ENCODE measurements at regions not wholly inside any gene's neighbourhood (a gene's known extent, or its start where the extent isn't known, plus 50 kb on each side); places are given as distances from the start of the nearest gene placed in this dataset.

DNA sequence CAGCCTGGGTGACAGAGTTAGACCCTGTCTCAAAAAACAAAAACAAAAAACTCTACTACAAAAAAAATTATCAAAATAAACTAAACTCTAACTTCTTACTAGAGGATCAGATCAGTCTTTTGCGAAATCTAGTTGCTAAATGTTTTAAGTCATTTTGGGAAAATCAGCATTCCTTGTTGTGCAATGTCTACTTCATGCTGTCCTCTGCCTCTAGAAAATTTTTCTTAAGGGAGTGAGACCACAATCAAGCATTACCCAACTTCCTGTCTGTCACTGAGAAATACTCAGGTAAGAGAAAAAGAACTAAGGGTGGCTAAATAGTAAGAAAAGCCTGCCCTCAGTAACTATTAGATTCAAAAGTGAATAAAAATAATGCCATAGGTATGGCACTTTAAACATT lies 67.2 kb upstream of the FOXD3 start:
- Histone ChIP-seq H3K4me3 (no peak overlapping the region), H3K36me3 (no peaks in the 10 kb centered on the region), H3K27ac (no peak overlapping the region), H3K4me1 (ENCODE audit: low read depth) (no peaks in the 10 kb centered on the region), H3K27me3 (no peaks in the 10 kb centered on the region), H3K9me3 (ENCODE audit: low read depth) (no peaks in the 10 kb centered on the region)
- peak in 1 of 2 donors; percentile 33 for DNase-seq (ENCODE audit: low read depth in 1 of 2, low spot score in 1 of 2)
- TF ChIP-seq, protein P1, sequence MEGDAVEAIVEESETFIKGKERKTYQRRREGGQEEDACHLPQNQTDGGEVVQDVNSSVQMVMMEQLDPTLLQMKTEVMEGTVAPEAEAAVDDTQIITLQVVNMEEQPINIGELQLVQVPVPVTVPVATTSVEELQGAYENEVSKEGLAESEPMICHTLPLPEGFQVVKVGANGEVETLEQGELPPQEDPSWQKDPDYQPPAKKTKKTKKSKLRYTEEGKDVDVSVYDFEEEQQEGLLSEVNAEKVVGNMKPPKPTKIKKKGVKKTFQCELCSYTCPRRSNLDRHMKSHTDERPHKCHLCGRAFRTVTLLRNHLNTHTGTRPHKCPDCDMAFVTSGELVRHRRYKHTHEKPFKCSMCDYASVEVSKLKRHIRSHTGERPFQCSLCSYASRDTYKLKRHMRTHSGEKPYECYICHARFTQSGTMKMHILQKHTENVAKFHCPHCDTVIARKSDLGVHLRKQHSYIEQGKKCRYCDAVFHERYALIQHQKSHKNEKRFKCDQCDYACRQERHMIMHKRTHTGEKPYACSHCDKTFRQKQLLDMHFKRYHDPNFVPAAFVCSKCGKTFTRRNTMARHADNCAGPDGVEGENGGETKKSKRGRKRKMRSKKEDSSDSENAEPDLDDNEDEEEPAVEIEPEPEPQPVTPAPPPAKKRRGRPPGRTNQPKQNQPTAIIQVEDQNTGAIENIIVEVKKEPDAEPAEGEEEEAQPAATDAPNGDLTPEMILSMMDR (IDR thresholded peaks at IDR 0.05; ENCODE audit: low read depth, low read length), result no peak

DNA sequence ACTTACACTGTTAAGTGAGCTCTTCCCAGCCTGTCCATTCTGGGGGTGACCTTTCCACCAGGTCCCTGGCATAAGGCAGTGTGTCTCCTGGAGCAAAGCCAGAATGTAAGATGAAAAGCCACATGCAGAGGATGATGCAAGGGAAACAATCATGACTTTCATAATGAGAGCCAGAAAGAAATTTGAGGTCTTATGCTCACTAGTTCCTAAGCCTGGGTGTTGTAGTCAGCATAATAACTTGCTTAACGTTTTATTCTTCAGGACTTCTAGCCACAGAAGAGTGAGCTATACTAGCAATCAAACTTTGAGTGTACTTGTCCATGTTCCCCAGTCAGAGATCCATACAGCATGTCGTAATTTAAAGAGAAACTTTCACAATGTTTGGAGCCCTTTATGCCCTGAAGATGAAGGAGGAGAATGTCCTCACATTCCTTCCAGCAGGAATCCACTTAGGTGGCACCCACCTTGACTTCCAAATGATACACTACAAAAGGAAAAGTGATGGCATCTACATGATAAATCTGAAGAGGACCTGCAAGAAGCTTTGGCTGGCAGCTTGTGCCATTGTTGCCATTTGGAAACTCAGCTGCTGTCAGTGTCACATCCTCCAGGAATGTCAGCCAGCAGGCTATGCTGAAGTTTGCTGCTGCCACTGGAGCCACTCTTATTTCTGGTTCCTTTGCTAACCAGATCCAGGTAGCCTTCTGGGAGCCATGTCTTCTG lies 60.5 kb upstream of the FOXD3 start:
- DNase-seq (ENCODE audit: low read depth in 1 of 2, low spot score in 1 of 2), result peak in 1 of 2 donors; percentile 20
- no peak overlapping the region for H3K4me3 ChIP-seq
- no peaks in the 10 kb centered on the region for H3K9me3 ChIP-seq (ENCODE audit: low read depth)
- no peaks in the 10 kb centered on the region for H3K27me3 ChIP-seq
- no peak overlapping the region for H3K27ac ChIP-seq
- H3K4me1 ChIP-seq (ENCODE audit: low read depth), result no peaks in the 10 kb centered on the region
- no peaks in the 10 kb centered on the region for H3K36me3 ChIP-seq
- TF ChIP-seq, protein P1 (IDR thresholded peaks at IDR 0.05; ENCODE audit: low read depth, low read length), result no peak

DNA sequence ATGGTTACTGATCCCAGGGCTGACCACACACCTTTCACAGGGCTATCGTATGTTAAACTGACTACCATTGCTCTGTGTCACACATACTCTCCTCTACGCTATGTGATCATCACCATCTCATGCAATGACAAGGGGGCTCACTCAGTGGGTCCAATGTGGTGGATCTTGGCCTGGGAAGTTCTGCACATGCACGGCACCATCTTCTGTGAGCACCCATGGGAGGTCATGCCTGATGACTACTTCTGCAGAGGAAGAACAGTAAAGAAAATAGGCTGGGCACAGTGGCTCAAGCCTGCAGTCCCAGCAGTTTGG lies 60.0 kb upstream of the FOXD3 start:
- TF ChIP-seq, protein P1 (IDR thresholded peaks at IDR 0.05; ENCODE audit: low read depth, low read length), result no peak
- no peaks in the 10 kb centered on the region for H3K4me1 ChIP-seq (ENCODE audit: low read depth)
- no peak overlapping the region for H3K27ac ChIP-seq
- H3K27me3 ChIP-seq, result no peaks in the 10 kb centered on the region
- no peaks in the 10 kb centered on the region for H3K36me3 ChIP-seq
- DNase-seq (ENCODE audit: low read depth in 1 of 2, low spot score in 1 of 2), result no peak
- no peaks in the 10 kb centered on the region for H3K9me3 ChIP-seq (ENCODE audit: low read depth)
- no peak overlapping the region for H3K4me3 ChIP-seq

DNA sequence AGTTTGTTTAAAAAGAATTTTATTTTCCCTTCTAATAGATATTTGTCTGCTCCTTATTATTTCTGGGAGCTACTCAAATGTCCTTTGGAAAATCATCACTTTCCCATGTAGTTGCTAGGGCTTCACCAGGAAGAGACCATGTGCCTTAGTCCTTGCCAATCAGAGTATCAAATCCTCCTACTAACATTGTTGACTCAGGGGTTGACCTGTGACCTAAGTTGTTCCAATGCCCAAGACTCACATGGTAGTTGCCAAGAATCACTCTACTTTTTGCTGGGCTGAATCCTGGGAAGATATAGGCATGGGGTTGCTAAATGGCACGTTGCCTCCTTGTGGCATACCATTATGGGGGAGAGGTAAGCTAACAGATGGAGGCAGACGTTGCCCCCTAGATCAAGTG lies 58.2 kb upstream of the FOXD3 start:
- no peak overlapping the region for H3K27ac ChIP-seq
- TF ChIP-seq, protein P1 (IDR thresholded peaks at IDR 0.05; ENCODE audit: low read depth, low read length), result no peak
- no peaks in the 10 kb centered on the region for H3K27me3 ChIP-seq
- no peak overlapping the region for H3K4me3 ChIP-seq
- no peak for DNase-seq (ENCODE audit: low read depth in 1 of 2, low spot score in 1 of 2)
- H3K9me3 ChIP-seq (ENCODE audit: low read depth), result no peaks in the 10 kb centered on the region
- no peaks in the 10 kb centered on the region for H3K4me1 ChIP-seq (ENCODE audit: low read depth)
- H3K36me3 ChIP-seq, result no peaks in the 10 kb centered on the region

DNA sequence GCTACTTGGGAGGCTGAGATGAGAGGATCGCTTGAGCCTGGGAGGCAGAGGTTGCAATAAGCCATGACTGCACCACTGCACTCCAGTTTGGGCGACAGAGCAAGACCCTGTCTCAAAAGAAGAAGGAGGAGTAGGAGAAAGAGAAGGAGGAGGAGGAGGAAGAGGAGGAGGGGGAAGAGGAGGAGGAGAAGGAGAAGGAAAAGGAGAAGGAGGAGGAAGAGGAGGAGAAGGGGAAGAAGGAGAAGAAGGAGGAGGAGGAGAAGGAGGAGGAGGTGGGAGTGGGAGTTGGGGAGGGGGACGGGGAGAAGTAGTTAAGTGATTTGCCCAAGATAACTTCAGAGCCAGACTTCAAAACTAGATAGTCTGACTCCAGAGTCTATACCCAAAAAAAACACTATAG lies 55.5 kb upstream of the FOXD3 start:
- TF ChIP-seq, protein P1 (IDR thresholded peaks at IDR 0.05; ENCODE audit: low read depth, low read length), result no peak
- Histone ChIP-seq H3K27me3 (no peaks in the 10 kb centered on the region), H3K27ac (no peak overlapping the region), H3K36me3 (no peaks in the 10 kb centered on the region), H3K4me3 (no peak overlapping the region), H3K9me3 (ENCODE audit: low read depth) (no peaks in the 10 kb centered on the region), H3K4me1 (ENCODE audit: low read depth) (no peaks in the 10 kb centered on the region)
- no peak for DNase-seq (ENCODE audit: low read depth in 1 of 2, low spot score in 1 of 2)

Measured in cardiac muscle cell (in vitro differentiated cells and primary cell).